Astrocyte (in vitro differentiated cells and primary cell): ENCODE measurements at regions not wholly inside any gene's neighbourhood (a gene's known extent, or its start where the extent isn't known, plus 50 kb on each side); places are given as distances from the start of the nearest gene placed in this dataset.

Experiments used
- DNase-seq: peaks from one replicate; pipeline ENCODE4 v3.0.0-alpha.2; 2010; ENCODE audit warnings: low read depth
- FAIRE-seq: peaks from 2 replicates; lab custom pipeline; 2011; peaks lifted over from hg19 to GRCh38; lab: Jason Lieb, UNC
- H2AFZ ChIP-seq: 2 replicates; pipeline ENCODE4 v1.6.0; 2012; ENCODE audit warnings: low read depth, low read length, inconsistent platforms
- H3K27ac ChIP-seq: 2 replicates; pipeline ENCODE4 v1.5.1; 2011; ENCODE audit warnings: low read depth, low read length, inconsistent platforms
- H3K27me3 ChIP-seq: 2 replicates; pipeline ENCODE4 v1.6.0; 2011; ENCODE audit warnings: low read length, inconsistent platforms; ENCODE audit not compliant: insufficient read depth
- H3K36me3 ChIP-seq: 2 replicates; pipeline ENCODE4 v1.5.1; 2011; ENCODE audit warnings: low read length, inconsistent platforms; ENCODE audit not compliant: insufficient read depth
- H3K4me1 ChIP-seq: 2 replicates; pipeline ENCODE4 v1.5.1; 2011; ENCODE audit warnings: low read length, inconsistent platforms; ENCODE audit not compliant: insufficient read depth
- H3K4me2 ChIP-seq: 2 replicates; pipeline ENCODE4 v1.6.0; 2012; ENCODE audit warnings: low read length, inconsistent platforms
- H3K4me3 ChIP-seq: 2 replicates; pipeline ENCODE4 v1.5.1; 2011; ENCODE audit warnings: low read depth, mild to moderate bottlenecking, low read length, inconsistent platforms; ENCODE audit not compliant: insufficient read depth
- H3K79me2 ChIP-seq: 2 replicates; pipeline ENCODE4 v1.6.0; 2012; ENCODE audit warnings: mild to moderate bottlenecking, low read length, inconsistent platforms; ENCODE audit not compliant: insufficient read depth
- H3K9ac ChIP-seq: 2 replicates; pipeline ENCODE4 v1.6.0; 2012; ENCODE audit warnings: mild to moderate bottlenecking, low read length, inconsistent platforms
- H3K9me3 ChIP-seq: 2 replicates; pipeline ENCODE4 v1.5.1; 2012; ENCODE audit warnings: low read depth, mild to moderate bottlenecking, low read length, inconsistent platforms; ENCODE audit not compliant: insufficient read depth
- H4K20me1 ChIP-seq: 2 replicates; pipeline ENCODE4 v1.6.0; 2012; ENCODE audit warnings: low read length, inconsistent platforms; ENCODE audit not compliant: insufficient read depth
- H3K27ac Mint-ChIP-seq: one replicate; pipeline ENCODE4 v1.8.0; 2021; ENCODE audit warnings: mild to moderate bottlenecking, mixed read lengths; ENCODE audit not compliant: unreplicated experiment
- H3K27me3 Mint-ChIP-seq: one replicate; pipeline ENCODE4 v1.8.0; 2021; ENCODE audit warnings: low read depth, mixed read lengths; ENCODE audit not compliant: unreplicated experiment
- H3K36me3 Mint-ChIP-seq: one replicate; pipeline ENCODE4 v1.8.0; 2021; ENCODE audit warnings: low read depth, mixed read lengths; ENCODE audit not compliant: unreplicated experiment
- H3K4me1 Mint-ChIP-seq: one replicate; pipeline ENCODE4 v1.8.0; 2021; ENCODE audit warnings: low read depth, mixed read lengths; ENCODE audit not compliant: unreplicated experiment
- H3K4me3 Mint-ChIP-seq: one replicate; pipeline ENCODE4 v1.8.0; 2021; ENCODE audit warnings: mild to moderate bottlenecking, moderate library complexity, mixed read lengths; ENCODE audit not compliant: unreplicated experiment
- H3K9me3 Mint-ChIP-seq: one replicate; pipeline ENCODE4 v1.8.0; 2021; ENCODE audit warnings: mild to moderate bottlenecking, mixed read lengths; ENCODE audit not compliant: unreplicated experiment
- EZH2 ChIP-seq: IDR thresholded peaks from 2 replicates; pipeline ENCODE4 v1.6.1; 2012; ENCODE audit warnings: mild to moderate bottlenecking, low read length, inconsistent platforms; ENCODE audit not compliant: insufficient read depth
- TF ChIP-seq, protein P1 (sequence below): IDR thresholded peaks from 2 replicates; pipeline ENCODE4 v1.5.1; 2011; ENCODE audit warnings: low read depth, mild to moderate bottlenecking, inconsistent platforms, low read length, moderate library complexity; ENCODE audit not compliant: insufficient read depth

DNA sequence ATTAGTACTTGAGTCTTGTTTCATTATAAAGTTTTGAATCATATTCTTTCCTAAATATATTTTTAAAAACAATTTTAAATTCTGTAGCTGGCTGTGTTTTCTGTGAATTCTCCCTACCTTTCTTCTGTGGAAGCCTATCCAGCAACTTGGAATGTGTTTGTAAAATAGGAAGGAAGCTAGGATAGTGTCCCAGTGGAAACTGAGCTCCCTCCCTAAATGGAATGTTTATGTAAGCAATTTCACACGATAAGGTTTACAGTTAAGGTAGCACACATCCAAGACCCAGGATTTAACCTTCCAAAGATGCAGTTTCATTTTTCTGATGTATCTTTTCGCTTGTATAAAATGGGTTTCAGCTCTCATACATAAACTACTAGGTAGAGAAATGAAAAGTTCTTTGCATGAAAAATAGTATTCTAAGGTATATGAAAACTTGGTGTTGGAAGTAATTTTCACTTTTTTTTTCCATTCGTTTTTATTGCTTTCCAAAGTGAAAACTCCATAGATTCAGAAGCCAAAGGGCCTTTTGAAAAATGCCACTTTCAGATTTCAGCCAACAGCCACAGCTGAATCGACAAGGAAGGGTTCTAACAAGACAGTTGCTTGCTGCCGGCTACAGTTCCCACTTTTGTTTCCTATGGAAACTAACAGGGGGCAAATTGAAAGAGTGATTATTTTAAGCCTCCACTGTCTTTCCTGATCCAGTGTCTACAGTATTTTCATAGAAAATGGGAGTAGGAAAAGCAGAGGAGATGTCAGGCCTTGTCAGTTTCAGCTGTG is 405.1 kb upstream of the POU3F3 start:
- H3K4me2 ChIP-seq, result no peak overlapping the region
- H3K79me2 ChIP-seq, result no peaks in the 10 kb centered on the region
- H3K27ac ChIP-seq, result no peak overlapping the region
- peak overlapping the region; percentile 44 for H2AFZ ChIP-seq
- Mint-ChIP-seq H3K9me3 (no peaks in the 10 kb centered on the region), H3K27me3 (no peaks in the 10 kb centered on the region), H3K4me3 (no peak overlapping the region), H3K27ac (no peak overlapping the region), H3K36me3 (no peaks in the 10 kb centered on the region), H3K4me1 (peaks cover 9% of the 10 kb centered on the region)
- no peaks in the 10 kb centered on the region for H4K20me1 ChIP-seq
- H3K27me3 ChIP-seq, result no peaks in the 10 kb centered on the region
- no peaks in the 10 kb centered on the region for H3K36me3 ChIP-seq
- H3K4me3 ChIP-seq, result no peak overlapping the region
- DNase-seq (no peak), FAIRE-seq (no peak)
- no peak overlapping the region for H3K9ac ChIP-seq
- no peak for TF ChIP-seq EZH2
- TF ChIP-seq, protein P1, sequence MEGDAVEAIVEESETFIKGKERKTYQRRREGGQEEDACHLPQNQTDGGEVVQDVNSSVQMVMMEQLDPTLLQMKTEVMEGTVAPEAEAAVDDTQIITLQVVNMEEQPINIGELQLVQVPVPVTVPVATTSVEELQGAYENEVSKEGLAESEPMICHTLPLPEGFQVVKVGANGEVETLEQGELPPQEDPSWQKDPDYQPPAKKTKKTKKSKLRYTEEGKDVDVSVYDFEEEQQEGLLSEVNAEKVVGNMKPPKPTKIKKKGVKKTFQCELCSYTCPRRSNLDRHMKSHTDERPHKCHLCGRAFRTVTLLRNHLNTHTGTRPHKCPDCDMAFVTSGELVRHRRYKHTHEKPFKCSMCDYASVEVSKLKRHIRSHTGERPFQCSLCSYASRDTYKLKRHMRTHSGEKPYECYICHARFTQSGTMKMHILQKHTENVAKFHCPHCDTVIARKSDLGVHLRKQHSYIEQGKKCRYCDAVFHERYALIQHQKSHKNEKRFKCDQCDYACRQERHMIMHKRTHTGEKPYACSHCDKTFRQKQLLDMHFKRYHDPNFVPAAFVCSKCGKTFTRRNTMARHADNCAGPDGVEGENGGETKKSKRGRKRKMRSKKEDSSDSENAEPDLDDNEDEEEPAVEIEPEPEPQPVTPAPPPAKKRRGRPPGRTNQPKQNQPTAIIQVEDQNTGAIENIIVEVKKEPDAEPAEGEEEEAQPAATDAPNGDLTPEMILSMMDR, result no peak
- no peaks in the 10 kb centered on the region for H3K4me1 ChIP-seq
- no peaks in the 10 kb centered on the region for H3K9me3 ChIP-seq

DNA sequence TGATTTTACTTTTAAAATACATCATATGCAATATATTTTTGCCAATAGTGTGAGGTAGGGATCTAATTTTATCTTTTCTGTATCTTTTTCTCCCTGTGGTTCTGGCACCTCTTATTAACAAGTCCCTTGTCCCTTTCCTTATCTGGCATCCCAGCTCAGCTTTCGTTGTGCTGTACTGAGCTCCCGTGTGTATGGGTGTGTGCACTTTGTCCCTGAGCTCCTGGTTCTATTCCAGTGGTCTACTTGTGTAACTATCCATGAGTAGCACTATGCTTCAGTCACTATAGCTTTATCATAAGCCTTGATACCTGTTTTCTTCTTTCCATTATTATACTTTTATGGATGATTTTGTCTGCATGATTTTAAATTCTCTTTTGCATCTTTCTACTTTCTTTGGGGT is 401.4 kb upstream of the POU3F3 start:
- H3K27ac Mint-ChIP-seq, result no peak overlapping the region
- Histone ChIP-seq H3K9me3 (no peaks in the 10 kb centered on the region), H2AFZ (no peak overlapping the region), H3K27ac (no peak overlapping the region), H3K79me2 (no peaks in the 10 kb centered on the region), H3K9ac (no peak overlapping the region), H3K4me3 (no peak overlapping the region), H3K4me1 (no peaks in the 10 kb centered on the region), H3K36me3 (no peaks in the 10 kb centered on the region), H3K4me2 (no peak overlapping the region), H3K27me3 (no peaks in the 10 kb centered on the region), H4K20me1 (no peaks in the 10 kb centered on the region)
- peaks cover 3% of the 10 kb centered on the region for H3K4me1 Mint-ChIP-seq
- H3K9me3 Mint-ChIP-seq, result no peaks in the 10 kb centered on the region
- no peak overlapping the region for H3K4me3 Mint-ChIP-seq
- TF ChIP-seq EZH2, result no peak
- TF ChIP-seq, protein P1, result no peak
- no peaks in the 10 kb centered on the region for H3K27me3 Mint-ChIP-seq
- FAIRE-seq, result no peak
- no peak for DNase-seq
- H3K36me3 Mint-ChIP-seq, result no peaks in the 10 kb centered on the region

DNA sequence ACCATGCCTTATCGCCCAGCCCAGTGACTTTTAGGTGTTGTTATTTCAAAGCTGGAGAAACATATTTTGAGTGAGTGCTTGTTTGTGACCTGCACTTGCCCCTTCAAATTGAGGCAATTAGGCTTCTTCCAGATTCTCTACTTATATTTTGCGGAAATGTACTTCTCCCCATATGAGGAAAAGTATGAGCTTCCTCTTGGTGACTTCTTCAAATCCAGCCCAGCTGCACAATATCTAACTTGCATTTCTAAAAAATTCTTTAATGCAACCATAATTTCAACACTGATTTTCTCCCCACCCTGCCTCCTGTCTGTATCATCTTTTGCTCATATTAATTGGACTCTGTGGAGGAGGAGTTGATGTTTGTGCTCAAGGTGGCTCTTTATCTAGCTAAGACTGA is 391.2 kb upstream of the POU3F3 start:
- Histone ChIP-seq H3K9ac (no peak overlapping the region), H3K36me3 (no peaks in the 10 kb centered on the region), H3K4me2 (no peak overlapping the region), H3K4me3 (no peak overlapping the region), H3K4me1 (no peaks in the 10 kb centered on the region), H3K27ac (no peak overlapping the region), H2AFZ (no peak overlapping the region), H3K79me2 (no peaks in the 10 kb centered on the region), H3K9me3 (no peaks in the 10 kb centered on the region), H3K27me3 (no peaks in the 10 kb centered on the region), H4K20me1 (no peaks in the 10 kb centered on the region)
- Mint-ChIP-seq H3K27me3 (peaks cover 5% of the 10 kb centered on the region), H3K4me1 (no peaks in the 10 kb centered on the region), H3K36me3 (no peaks in the 10 kb centered on the region), H3K27ac (no peak overlapping the region), H3K9me3 (peaks cover 2% of the 10 kb centered on the region), H3K4me3 (no peak overlapping the region)
- DNase-seq, result no peak
- FAIRE-seq, result no peak
- TF ChIP-seq, protein P1, result no peak
- TF ChIP-seq EZH2, result no peak
